GM10248 (cell line): ENCODE measurements at regions not wholly inside any gene's neighbourhood (a gene's known extent, or its start where the extent isn't known, plus 50 kb on each side); places are given as distances from the start of the nearest gene placed in this dataset.

Experiments
- CTCF ChIA-PET: fragments of 300-600 bp; sonication (Branson Sonifier 250); formaldehyde crosslinking; extraction: SDS; loops from one replicate; lab custom pipeline; 2021; ENCODE audit warnings: antibody characterized with exemption; lab: Yijun Ruan, JAX
- POLR2A ChIA-PET: fragments of 350-650 bp; sonication (Branson Sonifier 250); formaldehyde crosslinking; extraction: SDS; loops from one replicate; lab custom pipeline; 2020; ENCODE audit warnings: antibody characterized with exemption; lab: Yijun Ruan, JAX
- DNase-seq: peaks from one replicate; pipeline ENCODE4 v3.0.0; 2012; ENCODE audit errors: extremely low spot score
- TF ChIP-seq, protein P1 (sequence below): IDR thresholded peaks from 2 replicates; pipeline ENCODE4 v1.5.1; 2012; ENCODE audit warnings: mild to moderate bottlenecking, low read depth; ENCODE audit errors: extremely low read depth, missing control alignments, control extremely low read depth

- TF ChIP-seq, protein P1, sequence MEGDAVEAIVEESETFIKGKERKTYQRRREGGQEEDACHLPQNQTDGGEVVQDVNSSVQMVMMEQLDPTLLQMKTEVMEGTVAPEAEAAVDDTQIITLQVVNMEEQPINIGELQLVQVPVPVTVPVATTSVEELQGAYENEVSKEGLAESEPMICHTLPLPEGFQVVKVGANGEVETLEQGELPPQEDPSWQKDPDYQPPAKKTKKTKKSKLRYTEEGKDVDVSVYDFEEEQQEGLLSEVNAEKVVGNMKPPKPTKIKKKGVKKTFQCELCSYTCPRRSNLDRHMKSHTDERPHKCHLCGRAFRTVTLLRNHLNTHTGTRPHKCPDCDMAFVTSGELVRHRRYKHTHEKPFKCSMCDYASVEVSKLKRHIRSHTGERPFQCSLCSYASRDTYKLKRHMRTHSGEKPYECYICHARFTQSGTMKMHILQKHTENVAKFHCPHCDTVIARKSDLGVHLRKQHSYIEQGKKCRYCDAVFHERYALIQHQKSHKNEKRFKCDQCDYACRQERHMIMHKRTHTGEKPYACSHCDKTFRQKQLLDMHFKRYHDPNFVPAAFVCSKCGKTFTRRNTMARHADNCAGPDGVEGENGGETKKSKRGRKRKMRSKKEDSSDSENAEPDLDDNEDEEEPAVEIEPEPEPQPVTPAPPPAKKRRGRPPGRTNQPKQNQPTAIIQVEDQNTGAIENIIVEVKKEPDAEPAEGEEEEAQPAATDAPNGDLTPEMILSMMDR = no peak
- CTCF ChIA-PET = no interaction called here
- POLR2A ChIA-PET = no interaction called here
- no peak for DNase-seq
These were observed 181.5 kb upstream of the PELI2 start for GRCh38 chr14:55936691-55937090.

- POLR2A ChIA-PET = no interaction called here
- TF ChIP-seq, protein P1 = no peak
- CTCF ChIA-PET = interaction anchor here (1.2 kb wide), 1 partner anchor 16 kb away, joined by 3 read pairs; no protein-coding TSS in a partner anchor
- DNase-seq = no peak
These were observed 179.9 kb upstream of the PELI2 start for GRCh38 chr14:55938249-55938791.

DNA sequence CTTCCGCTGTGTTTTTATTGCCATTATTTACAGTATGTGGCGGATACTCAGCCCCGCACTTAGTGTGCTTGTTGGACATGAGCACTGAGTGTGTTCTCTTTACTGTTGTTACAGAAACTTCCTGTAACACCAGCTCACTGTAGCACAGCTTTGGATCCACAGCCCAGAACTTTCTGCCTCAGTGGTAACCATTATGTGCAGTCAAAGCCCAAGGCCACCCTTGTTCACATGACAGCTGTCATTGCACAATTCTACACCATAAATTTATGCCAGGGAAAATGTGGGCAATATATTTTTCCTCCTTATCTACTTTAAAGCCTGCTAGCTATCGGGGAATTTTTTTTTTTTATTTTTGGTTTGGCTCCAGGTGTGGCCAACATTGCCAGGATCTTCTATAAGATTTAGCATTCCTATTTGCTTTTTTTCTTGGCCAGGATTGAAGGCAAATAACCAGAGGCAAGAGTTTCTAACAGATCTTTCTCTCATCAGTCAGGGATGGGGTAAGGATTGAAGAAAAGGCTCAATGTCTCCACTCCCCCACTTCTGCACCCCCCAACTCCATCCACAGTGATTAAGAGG lies 176.0 kb upstream of the PELI2 start:
- ChIA-PET CTCF (interaction anchor here (1.0 kb wide), 1 partner anchor 16 kb away, joined by 3 read pairs; no protein-coding TSS in a partner anchor), POLR2A (no interaction called here)
- DNase-seq = no peak
- TF ChIP-seq, protein P1 = no peak

DNA sequence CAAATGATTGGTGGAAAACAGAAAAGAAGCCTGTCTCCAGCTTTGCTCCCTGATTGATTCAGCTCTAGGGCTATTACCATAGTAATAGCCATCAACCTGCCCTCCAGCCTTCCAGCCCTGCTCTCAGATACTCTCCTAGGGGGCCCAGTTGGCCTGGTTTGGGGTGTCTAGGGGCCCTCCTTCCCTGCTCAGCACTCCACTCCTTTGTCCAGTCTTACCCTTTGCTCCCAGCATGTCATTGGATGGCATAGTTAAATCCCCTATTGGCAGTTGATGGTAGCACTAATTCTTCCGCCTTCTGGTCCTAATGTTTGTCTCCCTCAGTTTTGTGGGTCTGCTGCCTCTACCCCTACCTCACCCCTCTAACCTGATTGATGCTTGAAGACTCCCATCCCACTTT lies 175.4 kb upstream of the PELI2 start:
- no peak for DNase-seq
- ChIA-PET CTCF (no interaction called here), POLR2A (no interaction called here)
- TF ChIP-seq, protein P1 = no peak

GRCh38 chr14:55944757-55945156 lies 173.5 kb upstream of the PELI2 start:
- DNase-seq = no peak
- ChIA-PET CTCF (no interaction called here), POLR2A (no interaction called here)
- TF ChIP-seq, protein P1 = no peak

- CTCF ChIA-PET = no interaction called here
- POLR2A ChIA-PET = no interaction called here
- no peak for DNase-seq
- TF ChIP-seq, protein P1 = no peak
These were observed 172.0 kb upstream of the PELI2 start for GRCh38 chr14:55946231-55946630.
